SU-DHL-6 (cell line): ENCODE measurements at regions not wholly inside any gene's neighbourhood (a gene's known extent, or its start where the extent isn't known, plus 50 kb on each side); places are given as distances from the start of the nearest gene placed in this dataset.

Experiments used
- H2AFZ ChIP-seq: fragments of 200-600 bp; sonication (generic); 2 replicates; pipeline ENCODE4 v1.6.1; 2014; ENCODE audit warnings: low read depth, mild to moderate bottlenecking, moderate library complexity, mixed read lengths, antibody characterized with exemption, low read length; ENCODE audit not compliant: severe bottlenecking
- H3F3A ChIP-seq: fragments of 200-600 bp; shearing (Covaris generic); 2 replicates; pipeline ENCODE4 v1.6.0; 2016; ENCODE audit warnings: antibody characterized with exemption, mild to moderate bottlenecking; ENCODE audit not compliant: insufficient read depth
- H3K27ac ChIP-seq: fragments of 200-600 bp; sonication (generic); 2 replicates; pipeline ENCODE4 v1.5.1; 2016; ENCODE audit warnings: low read depth, mild to moderate bottlenecking, low read length, moderate library complexity, mixed read lengths
- H3K27me3 ChIP-seq: fragments of 200-600 bp; sonication (generic), shearing (Covaris generic); 2 replicates; pipeline ENCODE4 v1.6.0; 2014; ENCODE audit warnings: mild to moderate bottlenecking, low read length
- H3K36me3 ChIP-seq: fragments of 200-600 bp; sonication (generic); 2 replicates; pipeline ENCODE4 v1.6.1; 2014; ENCODE audit warnings: mild to moderate bottlenecking, low read length, mixed read lengths
- H3K4me2 ChIP-seq: fragments of 300-600, 200-600 bp; shearing (Covaris generic), sonication (generic); 2 replicates; pipeline ENCODE4 v1.6.0; 2014; ENCODE audit warnings: low read length, low read depth, mild to moderate bottlenecking; ENCODE audit not compliant: poor library complexity, severe bottlenecking
- H3K4me3 ChIP-seq: fragments of 200-600 bp; sonication (generic); 2 replicates; pipeline ENCODE4 v1.5.1; 2014; ENCODE audit warnings: antibody characterized with exemption, low read length, mild to moderate bottlenecking, mixed read lengths; ENCODE audit not compliant: insufficient read depth, poor library complexity, severe bottlenecking
- H3K79me2 ChIP-seq: fragments of 200-600 bp; sonication (generic); 2 replicates; pipeline ENCODE4 v1.6.1; 2014; ENCODE audit warnings: mild to moderate bottlenecking, low read length, moderate library complexity; ENCODE audit not compliant: insufficient read depth
- H3K9ac ChIP-seq: fragments of 200-600 bp; sonication (generic); 2 replicates; pipeline ENCODE4 v1.7.0; 2014; ENCODE audit warnings: mild to moderate bottlenecking, low read length
- H3K9me2 ChIP-seq: fragments of 200-600 bp; sonication (generic); replicated peaks from 2 replicates; pipeline ENCODE4 v1.6.1; 2014; ENCODE audit warnings: low read length; ENCODE audit not compliant: insufficient read depth
- H3K9me3 ChIP-seq: fragments of 200-600 bp; sonication (generic); 2 replicates; pipeline ENCODE4 v1.6.1; 2014; ENCODE audit warnings: low read length, mixed read lengths; ENCODE audit not compliant: insufficient read depth
- H4K20me1 ChIP-seq: fragments of 200-600 bp; sonication (generic); 2 replicates; pipeline ENCODE4 v1.6.1; 2014; ENCODE audit warnings: low read depth, mild to moderate bottlenecking, antibody characterized with exemption, low read length, moderate library complexity, mixed read lengths
- EZH2phosphoT487 ChIP-seq: fragments of 200-600 bp; sonication (generic), shearing (Covaris generic); conservative IDR thresholded peaks from 2 replicates; pipeline ENCODE4 v1.6.1; 2018; ENCODE audit warnings: mild to moderate bottlenecking, antibody characterized with exemption, low read length, moderate library complexity, mixed read lengths
- TF ChIP-seq, protein P1 (sequence below): fragments of 200-600 bp; sonication (generic); IDR thresholded peaks from one replicate; pipeline ENCODE4 v1.5.1; 2017; ENCODE audit warnings: antibody characterized with exemption, mild to moderate bottlenecking, low read length, moderate library complexity; ENCODE audit not compliant: insufficient read depth, poor library complexity, severe bottlenecking

DNA sequence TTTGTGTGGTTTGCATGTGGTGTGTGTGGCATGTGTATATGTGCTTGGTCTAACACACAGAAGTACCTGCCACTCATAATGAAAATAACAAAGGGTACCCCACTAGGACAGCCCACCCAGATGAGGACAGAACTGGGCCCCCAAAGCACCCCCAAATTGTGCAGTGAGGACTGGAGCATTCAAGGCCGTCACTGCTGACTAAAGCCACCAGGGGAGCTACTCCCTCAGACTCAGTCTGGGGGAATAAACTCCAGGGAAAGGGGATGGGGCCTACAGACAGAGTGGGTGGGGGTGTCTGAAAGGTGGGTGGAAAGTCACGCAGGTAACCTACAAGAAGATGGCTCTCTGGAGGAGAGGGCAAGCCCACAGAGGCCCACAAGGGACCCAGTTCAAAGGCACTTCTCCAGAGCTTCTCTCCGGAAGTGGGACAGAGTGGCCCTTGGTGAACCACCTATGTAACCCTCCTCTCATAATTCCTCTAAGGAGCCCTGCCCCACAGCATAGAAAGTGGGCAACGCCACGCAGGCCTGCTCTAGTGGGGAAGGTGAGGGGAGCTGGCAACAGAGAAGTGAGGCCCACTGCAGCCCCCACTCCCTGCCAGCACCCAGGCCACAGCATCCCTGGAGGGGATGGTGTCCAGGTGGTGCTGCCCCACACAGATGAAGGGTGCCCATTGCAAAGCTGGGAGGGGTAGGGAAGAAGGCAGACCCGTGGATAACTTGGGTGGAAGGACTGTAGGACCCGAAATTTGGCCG, 122.8 kb upstream of the MAFB start:
- Histone ChIP-seq H2AFZ (no peak overlapping the region), H3K9me3 (no peaks in the 10 kb centered on the region), H3K9ac (no peak overlapping the region), H3K36me3 (no peaks in the 10 kb centered on the region), H3K9me2 (no peaks in the 10 kb centered on the region), H3K27me3 (no peaks in the 10 kb centered on the region), H3K4me3 (no peak overlapping the region), H4K20me1 (no peaks in the 10 kb centered on the region), H3K27ac (no peak overlapping the region), H3K4me2 (no peak overlapping the region), H3K79me2 (no peaks in the 10 kb centered on the region), H3F3A (no peaks in the 10 kb centered on the region)
- TF ChIP-seq EZH2phosphoT487 = no peak
- TF ChIP-seq, protein P1, sequence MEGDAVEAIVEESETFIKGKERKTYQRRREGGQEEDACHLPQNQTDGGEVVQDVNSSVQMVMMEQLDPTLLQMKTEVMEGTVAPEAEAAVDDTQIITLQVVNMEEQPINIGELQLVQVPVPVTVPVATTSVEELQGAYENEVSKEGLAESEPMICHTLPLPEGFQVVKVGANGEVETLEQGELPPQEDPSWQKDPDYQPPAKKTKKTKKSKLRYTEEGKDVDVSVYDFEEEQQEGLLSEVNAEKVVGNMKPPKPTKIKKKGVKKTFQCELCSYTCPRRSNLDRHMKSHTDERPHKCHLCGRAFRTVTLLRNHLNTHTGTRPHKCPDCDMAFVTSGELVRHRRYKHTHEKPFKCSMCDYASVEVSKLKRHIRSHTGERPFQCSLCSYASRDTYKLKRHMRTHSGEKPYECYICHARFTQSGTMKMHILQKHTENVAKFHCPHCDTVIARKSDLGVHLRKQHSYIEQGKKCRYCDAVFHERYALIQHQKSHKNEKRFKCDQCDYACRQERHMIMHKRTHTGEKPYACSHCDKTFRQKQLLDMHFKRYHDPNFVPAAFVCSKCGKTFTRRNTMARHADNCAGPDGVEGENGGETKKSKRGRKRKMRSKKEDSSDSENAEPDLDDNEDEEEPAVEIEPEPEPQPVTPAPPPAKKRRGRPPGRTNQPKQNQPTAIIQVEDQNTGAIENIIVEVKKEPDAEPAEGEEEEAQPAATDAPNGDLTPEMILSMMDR = no peak

DNA sequence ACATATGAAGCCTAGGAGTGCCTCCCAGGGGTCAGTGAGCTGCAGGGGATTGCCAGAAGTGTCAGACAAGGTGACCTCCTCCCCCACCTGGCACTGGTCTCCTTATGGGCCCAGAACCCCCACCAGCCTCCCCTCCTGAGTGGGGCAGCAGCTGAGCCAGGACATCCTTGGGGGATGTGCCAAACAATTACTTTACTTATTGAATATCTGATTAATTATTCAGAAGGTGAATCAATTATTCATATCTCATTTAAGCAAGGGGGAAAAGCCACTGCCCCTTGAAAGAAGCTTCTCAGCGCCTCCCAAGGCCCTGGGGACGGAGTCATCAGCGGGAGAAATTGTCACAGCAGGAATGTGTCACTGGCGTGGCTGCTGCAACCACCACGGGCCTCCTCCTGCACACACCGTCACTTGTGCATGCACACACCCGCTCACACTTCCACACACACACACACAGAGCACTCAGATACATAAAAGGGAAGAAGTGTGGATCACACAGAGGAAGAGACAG, 123.4 kb upstream of the MAFB start:
- H3K4me2 ChIP-seq = no peak overlapping the region
- TF ChIP-seq, protein P1 = no peak
- no peak for TF ChIP-seq EZH2phosphoT487
- no peak overlapping the region for H3K4me3 ChIP-seq
- no peak overlapping the region for H3K9ac ChIP-seq
- no peaks in the 10 kb centered on the region for H3K27me3 ChIP-seq
- no peaks in the 10 kb centered on the region for H3F3A ChIP-seq
- H4K20me1 ChIP-seq = no peaks in the 10 kb centered on the region
- no peaks in the 10 kb centered on the region for H3K36me3 ChIP-seq
- no peak overlapping the region for H3K27ac ChIP-seq
- no peaks in the 10 kb centered on the region for H3K9me3 ChIP-seq
- no peaks in the 10 kb centered on the region for H3K79me2 ChIP-seq
- H3K9me2 ChIP-seq = no peaks in the 10 kb centered on the region
- H2AFZ ChIP-seq = no peak overlapping the region

DNA sequence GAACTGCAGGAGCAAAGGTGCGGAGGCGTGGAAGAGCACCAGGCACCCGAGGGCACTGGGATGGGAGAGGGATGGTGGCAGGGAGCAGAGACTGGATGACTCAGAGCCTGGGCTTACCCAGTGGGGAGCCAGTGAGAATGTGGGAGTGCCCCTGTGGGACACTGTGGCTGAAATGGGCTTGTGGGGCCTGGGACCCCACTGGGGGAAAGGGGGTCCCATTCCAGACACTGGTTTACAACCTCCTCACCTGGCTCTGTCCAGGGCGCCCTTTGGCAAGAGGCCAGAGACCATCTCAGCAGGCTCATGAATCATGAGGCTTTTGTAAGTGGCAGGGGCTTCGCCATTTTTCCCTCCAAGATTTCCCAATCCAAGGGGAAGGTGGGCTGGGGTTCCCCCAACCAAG, 124.0 kb upstream of the MAFB start:
- Histone ChIP-seq H3F3A (no peaks in the 10 kb centered on the region), H2AFZ (no peak overlapping the region), H3K36me3 (no peaks in the 10 kb centered on the region), H3K27me3 (no peaks in the 10 kb centered on the region), H3K79me2 (no peaks in the 10 kb centered on the region), H4K20me1 (no peaks in the 10 kb centered on the region), H3K9ac (no peak overlapping the region), H3K27ac (no peak overlapping the region), H3K4me2 (no peak overlapping the region), H3K9me3 (no peaks in the 10 kb centered on the region), H3K9me2 (no peaks in the 10 kb centered on the region), H3K4me3 (no peak overlapping the region)
- TF ChIP-seq, protein P1 = no peak
- no peak for TF ChIP-seq EZH2phosphoT487
